HEK293T (cell line): ENCODE measurements at regions not wholly inside any gene's neighbourhood (a gene's known extent, or its start where the extent isn't known, plus 50 kb on each side); places are given as distances from the start of the nearest gene placed in this dataset.

Source experiments
- CTCF ChIA-PET: fragments of 350-600 bp; formaldehyde crosslinking; extraction: SDS; loops from one replicate; lab custom pipeline; 2021; ENCODE audit warnings: antibody characterized with exemption, inconsistent platforms; lab: Yijun Ruan, JAX
- POLR2A ChIA-PET: fragments of 350-600 bp; formaldehyde crosslinking; extraction: SDS; loops from one replicate; lab custom pipeline; 2020; ENCODE audit warnings: antibody characterized with exemption, inconsistent platforms; lab: Yijun Ruan, JAX
- DNase-seq: peaks from one replicate; pipeline ENCODE4 v3.0.0; 2012; ENCODE audit warnings: mixed read lengths; ENCODE audit errors: extremely low spot score
- ARNT ChIP-seq: fragments of 450-650 bp; IDR thresholded peaks from 2 replicates; pipeline ENCODE4 v1.6.1; 2017; ENCODE audit warnings: mild to moderate bottlenecking
- BHLHE40 ChIP-seq: fragments of 450-650 bp; IDR thresholded peaks from 2 replicates; pipeline ENCODE4 v1.6.1; 2016; ENCODE audit warnings: mild to moderate bottlenecking, moderate library complexity, borderline replicate concordance
- CTBP1 ChIP-seq: fragments of 450-650 bp; IDR thresholded peaks from 2 replicates; pipeline ENCODE4 v1.6.1; 2016; ENCODE audit warnings: borderline replicate concordance
- ELF4 ChIP-seq: fragments of 450-650 bp; IDR thresholded peaks from 2 replicates; pipeline ENCODE4 v1.6.1; 2017; ENCODE audit warnings: antibody characterized with exemption
- FOXA1 ChIP-seq: fragments of 450-650 bp; IDR thresholded peaks from 2 replicates; pipeline ENCODE4 v1.6.1; 2016; ENCODE audit warnings: mild to moderate bottlenecking
- FOXK2 ChIP-seq: fragments of 450-650 bp; IDR thresholded peaks from 2 replicates; pipeline ENCODE4 v1.6.1; 2016; ENCODE audit warnings: mild to moderate bottlenecking
- FOXM1 ChIP-seq: fragments of 450-650 bp; IDR thresholded peaks from 2 replicates; pipeline ENCODE4 v1.6.1; 2017; ENCODE audit warnings: mild to moderate bottlenecking, borderline replicate concordance
- HDGF ChIP-seq: fragments of 450-650 bp; IDR thresholded peaks from 2 replicates; pipeline ENCODE4 v1.6.1; 2017; ENCODE audit warnings: antibody characterized with exemption, borderline replicate concordance
- L3MBTL2 ChIP-seq: fragments of 450-650 bp; conservative IDR thresholded peaks from 2 replicates; pipeline ENCODE4 v1.6.1; 2016; ENCODE audit warnings: mild to moderate bottlenecking
- LEF1 ChIP-seq: fragments of 450-650 bp; IDR thresholded peaks from 2 replicates; pipeline ENCODE4 v1.6.1; 2017; ENCODE audit warnings: mild to moderate bottlenecking, borderline replicate concordance
- NFRKB ChIP-seq: fragments of 450-650 bp; IDR thresholded peaks from 2 replicates; pipeline ENCODE4 v1.6.1; 2016; ENCODE audit warnings: mild to moderate bottlenecking, moderate library complexity
- SP1 ChIP-seq: fragments of 450-650 bp; IDR thresholded peaks from 2 replicates; pipeline ENCODE4 v1.6.1; 2017
- SUZ12 ChIP-seq: fragments of 450-650 bp; IDR thresholded peaks from 2 replicates; pipeline ENCODE4 v1.6.1; 2016; ENCODE audit warnings: mild to moderate bottlenecking
- TARDBP ChIP-seq: fragments of 450-650 bp; IDR thresholded peaks from 2 replicates; pipeline ENCODE4 v1.6.1; 2016
- ZNF384 ChIP-seq: fragments of 450-650 bp; IDR thresholded peaks from 2 replicates; pipeline ENCODE4 v1.6.1; 2016
- TF ChIP-seq, protein P1 (sequence below): fragments of 450-650 bp; IDR thresholded peaks from 2 replicates; pipeline ENCODE4 v1.6.1; 2016

DNA sequence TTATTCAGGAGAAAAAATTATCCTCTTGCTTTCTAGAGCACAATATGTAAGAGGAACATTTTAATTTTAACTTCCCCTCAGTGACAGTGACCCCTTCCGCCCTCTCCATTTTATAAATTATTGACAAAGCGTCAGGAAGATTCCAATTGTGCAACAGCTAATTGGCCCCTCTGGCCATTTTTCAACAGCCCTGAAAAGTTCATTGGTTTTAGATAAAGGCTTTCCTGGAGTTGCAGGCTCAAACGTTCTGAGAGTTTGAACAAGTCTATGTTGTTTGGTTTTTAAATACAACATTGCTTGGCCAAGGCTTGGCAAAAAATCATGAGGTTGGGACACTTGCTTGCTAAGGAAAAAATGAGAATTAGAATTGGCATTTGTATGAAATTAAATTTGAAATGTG is 422.2 kb upstream of the ANKRD30A start:
- ChIA-PET CTCF (no interaction called here), POLR2A (no interaction called here)
- DNase-seq: no peak
- no peak for TF ChIP-seq FOXK2
- no peak for TF ChIP-seq FOXM1
- TF ChIP-seq ELF4: no peak
- TF ChIP-seq, protein P1, sequence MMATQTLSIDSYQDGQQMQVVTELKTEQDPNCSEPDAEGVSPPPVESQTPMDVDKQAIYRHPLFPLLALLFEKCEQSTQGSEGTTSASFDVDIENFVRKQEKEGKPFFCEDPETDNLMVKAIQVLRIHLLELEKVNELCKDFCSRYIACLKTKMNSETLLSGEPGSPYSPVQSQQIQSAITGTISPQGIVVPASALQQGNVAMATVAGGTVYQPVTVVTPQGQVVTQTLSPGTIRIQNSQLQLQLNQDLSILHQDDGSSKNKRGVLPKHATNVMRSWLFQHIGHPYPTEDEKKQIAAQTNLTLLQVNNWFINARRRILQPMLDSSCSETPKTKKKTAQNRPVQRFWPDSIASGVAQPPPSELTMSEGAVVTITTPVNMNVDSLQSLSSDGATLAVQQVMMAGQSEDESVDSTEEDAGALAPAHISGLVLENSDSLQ: no peak
- no peak for TF ChIP-seq ARNT
- TF ChIP-seq SUZ12: no peak
- TF ChIP-seq L3MBTL2: no peak
- no peak for TF ChIP-seq ZNF384
- no peak for TF ChIP-seq FOXA1
- TF ChIP-seq HDGF: no peak
- no peak for TF ChIP-seq LEF1
- no peak for TF ChIP-seq BHLHE40
- TF ChIP-seq SP1: no peak
- no peak for TF ChIP-seq CTBP1

DNA sequence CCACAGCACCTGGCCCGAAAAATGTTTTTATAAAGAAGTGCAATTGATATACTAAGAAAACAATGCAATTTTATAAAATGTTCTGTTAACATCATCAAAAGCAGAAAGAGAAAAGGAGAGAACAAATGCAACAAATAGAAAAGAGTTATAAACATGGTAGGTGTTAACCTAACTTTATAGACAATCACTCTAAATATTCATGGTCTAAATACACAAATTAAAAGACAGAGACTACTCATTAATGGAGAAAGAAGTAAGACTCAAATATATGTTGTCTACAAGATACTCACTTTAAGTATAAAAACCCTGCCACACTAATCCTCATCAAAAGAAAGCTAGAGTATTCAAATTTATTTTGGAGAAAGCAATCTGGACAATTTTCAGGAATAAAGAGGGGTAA is 425.3 kb upstream of the ANKRD30A start:
- ChIA-PET CTCF (no interaction called here), POLR2A (no interaction called here)
- TF ChIP-seq, protein P1: no peak
- TF ChIP-seq FOXA1 (no peak), ARNT (no peak), ELF4 (no peak)
- no peak for DNase-seq

DNA sequence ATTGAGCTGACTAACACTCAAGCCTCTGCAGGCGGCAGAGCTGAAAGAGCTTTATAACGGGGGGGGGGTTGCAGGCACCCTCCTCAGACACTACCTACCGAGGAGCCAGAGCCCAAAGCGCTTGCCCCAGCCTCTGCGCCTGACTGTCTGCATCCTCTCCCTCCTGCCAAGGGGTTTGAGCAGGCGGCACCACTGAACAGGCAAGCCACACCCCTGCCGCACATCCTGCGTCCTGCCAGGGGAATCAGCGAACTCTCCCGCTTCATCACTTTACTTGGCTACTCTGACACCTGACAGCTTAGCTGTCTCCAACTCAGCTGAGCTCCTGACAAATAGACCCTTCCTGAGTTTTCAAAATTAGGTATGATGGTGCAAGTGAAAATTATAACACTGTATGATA is 432.6 kb upstream of the ANKRD30A start:
- DNase-seq: no peak
- TF ChIP-seq BHLHE40 (no peak), TARDBP (no peak), ELF4 (no peak), FOXK2 (no peak), LEF1 (no peak), FOXA1 (no peak)
- TF ChIP-seq, protein P1: no peak
- ChIA-PET CTCF (no interaction called here), POLR2A (no interaction called here)

DNA sequence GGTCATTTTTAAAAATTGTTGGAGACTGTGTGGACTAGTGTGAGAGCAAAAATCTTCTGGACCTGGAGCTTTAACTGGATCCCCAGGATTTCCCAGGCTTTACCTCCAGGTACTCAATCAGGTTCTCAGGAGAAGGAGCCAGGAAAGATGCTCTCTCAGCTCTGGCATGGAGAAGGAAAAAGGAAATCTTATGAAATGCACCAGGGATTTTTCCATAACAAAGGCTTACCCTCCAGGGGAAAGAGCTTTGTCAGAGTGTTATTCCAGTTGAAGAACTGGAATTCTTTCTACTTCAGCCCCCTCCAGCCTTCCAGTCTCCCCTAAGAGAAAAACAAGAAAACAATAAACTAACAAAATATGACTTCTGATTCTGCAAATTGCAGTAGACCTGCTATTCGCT is 436.7 kb upstream of the ANKRD30A start:
- ChIA-PET POLR2A (no interaction called here), CTCF (no interaction called here)
- TF ChIP-seq FOXA1 (no peak), FOXK2 (no peak), LEF1 (no peak), ELF4 (no peak), NFRKB (no peak), FOXM1 (no peak), ARNT (no peak), CTBP1 (no peak)
- TF ChIP-seq, protein P1: no peak
- no peak for DNase-seq

DNA sequence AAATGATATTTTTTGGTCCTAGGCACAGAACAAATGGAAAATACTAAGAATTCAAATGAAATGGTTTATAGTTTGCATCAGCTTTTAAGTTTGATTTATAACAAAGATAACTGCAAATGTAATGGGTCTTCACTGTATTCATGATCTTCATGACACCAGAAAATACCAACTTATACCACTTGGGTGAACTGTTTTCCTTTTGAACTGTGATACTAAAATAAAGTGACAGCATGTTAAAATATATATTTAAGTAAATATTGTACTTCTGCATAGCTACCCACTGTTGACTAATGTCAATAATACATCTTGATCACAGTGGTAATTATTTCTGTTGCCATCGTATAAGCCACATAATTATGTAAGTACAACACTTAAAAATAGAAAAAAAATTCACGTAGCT is 442.0 kb upstream of the ANKRD30A start:
- POLR2A ChIA-PET: no interaction called here
- DNase-seq: no peak
- no peak for TF ChIP-seq ARNT
- TF ChIP-seq BHLHE40: no peak
- no peak for TF ChIP-seq LEF1
- no peak for TF ChIP-seq CTBP1
- TF ChIP-seq ZNF384: no peak
- TF ChIP-seq SP1: no peak
- no peak for TF ChIP-seq ELF4
- TF ChIP-seq SUZ12: no peak
- TF ChIP-seq FOXA1: no peak
- CTCF ChIA-PET: no interaction called here

DNA sequence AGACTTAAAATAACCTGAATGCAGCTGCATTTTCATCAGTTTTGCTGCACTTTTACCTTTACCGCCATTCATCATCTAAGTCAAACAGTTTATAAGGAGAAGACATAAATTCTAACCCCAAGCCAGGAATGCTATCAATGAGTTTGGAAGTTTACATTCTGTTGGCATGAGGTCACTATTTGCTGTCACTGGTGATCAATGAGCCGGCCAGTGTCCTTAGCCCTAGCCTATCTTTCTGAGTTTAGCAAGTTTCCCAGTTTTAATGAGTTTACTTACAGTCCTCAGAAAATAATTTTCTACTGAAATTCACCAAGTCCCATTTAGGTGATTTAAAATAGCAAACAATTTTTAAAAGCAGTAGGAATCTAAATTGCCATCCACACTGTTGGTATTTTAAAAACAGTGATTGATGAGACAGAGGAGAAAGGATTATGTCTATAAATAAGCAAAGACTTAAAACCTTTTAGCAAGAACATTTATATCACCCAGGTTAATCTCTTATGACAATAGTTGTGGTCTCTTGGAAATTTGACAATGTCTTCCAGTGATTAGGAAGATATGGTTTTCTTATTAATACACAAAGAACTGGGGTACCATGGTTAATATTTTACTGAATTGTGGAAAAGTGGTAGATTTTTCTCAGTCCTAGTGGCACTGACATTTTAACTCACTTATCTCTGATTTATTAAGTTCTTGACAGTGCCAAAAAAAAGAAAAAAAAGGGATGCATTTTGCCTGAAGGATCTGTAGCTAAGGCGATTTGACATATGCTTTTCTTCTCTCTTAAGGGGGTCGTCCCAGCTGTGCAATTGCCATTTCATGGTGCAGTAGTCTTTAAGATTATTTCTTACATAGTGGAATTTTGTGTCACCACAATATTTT is 443.4 kb upstream of the ANKRD30A start:
- POLR2A ChIA-PET: no interaction called here

More for the DNA sequence above, 443.4 kb upstream of the ANKRD30A start:
- DNase-seq: peak; percentile 40
- TF ChIP-seq ZNF384 (peak; percentile 89), LEF1 (no peak; the same call in 1 of the 2 replicates), CTBP1 (peak; percentile 70; the same call in 1 of the 2 replicates)
- TF ChIP-seq, protein P1: peak; percentile 92
- CTCF ChIA-PET: interaction anchor here (0.6 kb wide), 1 partner anchor 190 kb away, joined by 3 read pairs; no protein-coding TSS in a partner anchor
